RWPE2 (cell line): ENCODE measurements at regions not wholly inside any gene's neighbourhood (a gene's known extent, or its start where the extent isn't known, plus 50 kb on each side); places are given as distances from the start of the nearest gene placed in this dataset.
"Not testable (repeated sequence)": the region's sequence is repeated elsewhere in the genome, so short reads cannot be mapped to it uniquely, and the experiment has no call there.

Experiments used
- ATAC-seq: fragments of 200-7000 bp; cut with Tn5 transposase; 3 replicates; pipeline ENCODE4 v1.9.1; 2021; ENCODE audit warnings: low read depth
- DNase-seq: peaks from one replicate; pipeline ENCODE4 v3.0.0-alpha.2; 2020; ENCODE audit warnings: low spot score
- H3K27ac ChIP-seq: fragments of 450-650 bp; 2 replicates; pipeline ENCODE4 v1.5.1; 2017; ENCODE audit warnings: mild to moderate bottlenecking; ENCODE audit not compliant: poor library complexity, severe bottlenecking
- H3K27me3 ChIP-seq: fragments of 250-450 bp; sonication (Bioruptor Pico); 2 replicates; pipeline ENCODE4 v1.5.1; 2021; ENCODE audit warnings: mild to moderate bottlenecking, moderate library complexity; ENCODE audit not compliant: insufficient read depth, poor library complexity, severe bottlenecking
- H3K36me3 ChIP-seq: fragments of 250-450 bp; sonication (Bioruptor Pico); 2 replicates; pipeline ENCODE4 v1.5.1; 2020; ENCODE audit warnings: low read depth, mild to moderate bottlenecking, moderate library complexity
- H3K4me1 ChIP-seq: fragments of 250-450 bp; sonication (Bioruptor Pico); 2 replicates; pipeline ENCODE4 v1.5.1; 2021; ENCODE audit warnings: mild to moderate bottlenecking, moderate library complexity; ENCODE audit not compliant: insufficient read depth, poor library complexity, severe bottlenecking
- H3K4me3 ChIP-seq: fragments of 250-450 bp; sonication (Bioruptor Pico); 2 replicates; pipeline ENCODE4 v1.5.1; 2021; ENCODE audit warnings: mild to moderate bottlenecking, moderate library complexity; ENCODE audit not compliant: severe bottlenecking
- H3K9me3 ChIP-seq: fragments of 250-450 bp; sonication (Bioruptor Pico); 2 replicates; pipeline ENCODE4 v1.5.1; 2021; ENCODE audit warnings: mild to moderate bottlenecking, moderate library complexity; ENCODE audit not compliant: severe bottlenecking
- CTCF ChIP-seq: fragments of 450-650 bp; IDR thresholded peaks from one replicate; pipeline ENCODE4 v1.5.1; 2017; ENCODE audit warnings: mild to moderate bottlenecking, moderate library complexity; ENCODE audit not compliant: poor library complexity, severe bottlenecking

- no peak for DNase-seq
- no peak for ATAC-seq
- Histone ChIP-seq H3K27me3 (no peaks in the 10 kb centered on the region), H3K36me3 (no peaks in the 10 kb centered on the region), H3K4me3 (no peak overlapping the region), H3K4me1 (no peaks in the 10 kb centered on the region), H3K27ac (no peak overlapping the region), H3K9me3 (no peaks in the 10 kb centered on the region)
- no peak for TF ChIP-seq CTCF
Observed at GRCh38 chr12:105644770-105645169, 314.3 kb downstream of the C12orf75 start.

- no peak for DNase-seq
- TF ChIP-seq CTCF: no peak
Observed at GRCh38 chr12:105654606-105655005, 324.1 kb downstream of the C12orf75 start.

GRCh38 chr12:105658389-105658788 is 327.9 kb downstream of the C12orf75 start:
- TF ChIP-seq CTCF: no peak
- H3K27ac ChIP-seq: peak overlapping the region; percentile 85
- H3K4me1 ChIP-seq: peaks cover 14% of the 10 kb centered on the region

More at GRCh38 chr12:105654606-105655005, 324.1 kb downstream of the C12orf75 start:
- Histone ChIP-seq H3K27me3 (no peaks in the 10 kb centered on the region), H3K9me3 (no peaks in the 10 kb centered on the region), H3K36me3 (no peaks in the 10 kb centered on the region), H3K4me3 (no peak overlapping the region), H3K4me1 (peaks cover 8% of the 10 kb centered on the region), H3K27ac (no peak overlapping the region)
- ATAC-seq: no peak

GRCh38 chr12:105659355-105660075 is 329.0 kb downstream of the C12orf75 start:
- DNase-seq: peak; percentile 56

More at GRCh38 chr12:105658389-105658788, 327.9 kb downstream of the C12orf75 start:
- Histone ChIP-seq H3K27me3 (no peaks in the 10 kb centered on the region), H3K36me3 (no peaks in the 10 kb centered on the region), H3K9me3 (no peaks in the 10 kb centered on the region), H3K4me3 (no peak overlapping the region)
- ATAC-seq (no peak), DNase-seq (no peak)

GRCh38 chr12:105664765-105665164 is 334.3 kb downstream of the C12orf75 start:
- not testable (repeated sequence) for H3K27ac ChIP-seq, ATAC-seq, H3K4me3 ChIP-seq, DNase-seq, H3K27me3 ChIP-seq, H3K9me3 ChIP-seq, H3K36me3 ChIP-seq, H3K4me1 ChIP-seq

More at GRCh38 chr12:105659355-105660075, 329.0 kb downstream of the C12orf75 start:
- Histone ChIP-seq H3K9me3 (no peaks in the 10 kb centered on the region), H3K4me1 (peaks cover 14% of the 10 kb centered on the region), H3K4me3 (no peak overlapping the region), H3K27me3 (no peaks in the 10 kb centered on the region), H3K36me3 (no peaks in the 10 kb centered on the region), H3K27ac (peak overlapping the region; percentile 85)
- TF ChIP-seq CTCF: no peak
- peak; percentile 97 for ATAC-seq
